ENCODE measurements at regions not wholly inside any gene's neighbourhood (a gene's known extent, or its start where the extent isn't known, plus 50 kb on each side); places are given as distances from the start of the nearest gene placed in this dataset.

DNA sequence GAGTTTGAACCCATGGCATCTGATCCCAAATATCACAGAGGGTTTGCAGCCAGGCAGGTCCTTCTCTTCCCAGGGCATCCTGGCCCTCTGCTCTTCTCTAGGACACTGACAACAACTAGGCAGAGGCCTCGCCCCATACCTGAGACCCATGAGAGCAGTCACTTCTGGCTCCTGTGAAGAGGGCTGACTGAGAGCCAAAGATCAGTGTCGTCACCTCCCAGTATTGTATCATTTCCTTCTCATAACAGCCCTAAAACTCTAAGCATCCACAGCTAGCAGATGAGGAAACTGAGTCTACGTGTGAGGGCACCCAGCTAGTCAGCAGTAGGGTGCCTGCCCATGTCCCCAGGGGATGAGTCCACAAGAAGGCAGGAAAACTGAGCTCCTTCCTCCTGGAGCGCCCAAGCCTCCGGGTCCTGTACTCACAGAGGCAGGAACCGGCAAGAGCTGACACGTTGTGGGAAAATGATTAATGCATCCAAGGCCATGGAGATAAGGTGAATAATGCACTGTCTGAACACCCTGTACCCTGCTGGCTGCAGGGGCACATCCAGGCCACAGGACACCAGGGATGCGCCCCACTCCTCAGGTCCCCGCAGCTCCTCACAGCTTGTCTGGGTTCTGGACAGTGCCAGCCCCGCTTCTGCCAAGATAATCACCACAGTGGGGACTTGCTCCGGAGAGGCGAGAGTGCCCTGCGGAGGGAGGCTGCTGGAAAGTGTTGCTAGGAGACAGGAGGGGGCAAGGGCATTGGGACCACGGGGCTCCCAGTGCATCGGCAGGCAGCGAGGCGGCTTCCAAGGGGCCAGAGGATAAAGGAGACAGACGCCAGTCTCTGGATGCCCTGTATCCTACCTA lies 340.0 kb downstream of the NPHP4 start:
- TF ChIP-seq YY1 (IDR thresholded peaks at IDR 0.05; ENCODE audit: low read depth) (no peak), FOXM1 (IDR thresholded peaks at IDR 0.05; ENCODE audit: borderline replicate concordance, low read depth) (no peak), EP300 (IDR thresholded peaks at IDR 0.05; ENCODE audit: borderline replicate concordance) (no peak), TEAD4 (IDR thresholded peaks at IDR 0.05) (no peak), NFIC (IDR thresholded peaks at IDR 0.05) (no peak), RAD21 (IDR thresholded peaks at IDR 0.05; ENCODE audit: low read depth) (no peak), CEBPB (IDR thresholded peaks at IDR 0.05) (no peak)

Data from Ishikawa (cell line).